Keratinocyte (primary cell): ENCODE measurements at regions not wholly inside any gene's neighbourhood (a gene's known extent, or its start where the extent isn't known, plus 50 kb on each side); places are given as distances from the start of the nearest gene placed in this dataset.

ENCODE experiments used
- CTCF ChIP-seq, 3 experiments: IDR thresholded peaks in 1 of 3; conservative IDR thresholded peaks in 1 of 3; optimal IDR thresholded peaks in 1 of 3; 2 replicates in 2 of 3; 3 replicates in 1 of 3; pipeline versions ENCODE3 to v1.5.1; 2011; ENCODE audit warnings: low read length in 3 of 3, mild to moderate bottlenecking in 3 of 3, moderate library complexity in 2 of 3, control low read depth in 1 of 3, inconsistent platforms in 1 of 3; ENCODE audit not compliant: insufficient read depth in 2 of 3; ENCODE audit errors: extremely low read depth in 1 of 3
- EZH2 ChIP-seq: IDR thresholded peaks from one replicate; pipeline ENCODE4 v1.6.1; 2012; ENCODE audit warnings: inconsistent platforms, mild to moderate bottlenecking, low read length, moderate library complexity

GRCh38 chr4:20447103-20447502 is 195.4 kb downstream of the SLIT2 start:
- TF ChIP-seq CTCF (optimal IDR thresholded peaks at IDR 0.05 in 1 of 3, IDR thresholded peaks at IDR 0.05 in 1 of 3, conservative IDR thresholded peaks at IDR 0.05 in 1 of 3; ENCODE audit: extremely low read depth in 1 of 3, insufficient read depth in 2 of 3, low read length in 3 of 3) (no peak), EZH2 (no peak)
